PC-3 (cell line): ENCODE measurements at regions not wholly inside any gene's neighbourhood (a gene's known extent, or its start where the extent isn't known, plus 50 kb on each side); places are given as distances from the start of the nearest gene placed in this dataset.

Source experiments
- EZH2 ChIP-seq: fragments of 300-600 bp; sonication (generic); IDR thresholded peaks from one replicate; pipeline ENCODE4 v1.6.1; 2017; ENCODE audit warnings: antibody characterized with exemption, mild to moderate bottlenecking, low read length; ENCODE audit not compliant: unreplicated experiment
- TF ChIP-seq, protein P1 (sequence below): fragments of 300-600 bp; sonication (generic); conservative IDR thresholded peaks from 2 replicates; pipeline ENCODE4 v1.5.1; 2017; ENCODE audit warnings: antibody characterized with exemption, low read depth, mild to moderate bottlenecking, low read length

DNA sequence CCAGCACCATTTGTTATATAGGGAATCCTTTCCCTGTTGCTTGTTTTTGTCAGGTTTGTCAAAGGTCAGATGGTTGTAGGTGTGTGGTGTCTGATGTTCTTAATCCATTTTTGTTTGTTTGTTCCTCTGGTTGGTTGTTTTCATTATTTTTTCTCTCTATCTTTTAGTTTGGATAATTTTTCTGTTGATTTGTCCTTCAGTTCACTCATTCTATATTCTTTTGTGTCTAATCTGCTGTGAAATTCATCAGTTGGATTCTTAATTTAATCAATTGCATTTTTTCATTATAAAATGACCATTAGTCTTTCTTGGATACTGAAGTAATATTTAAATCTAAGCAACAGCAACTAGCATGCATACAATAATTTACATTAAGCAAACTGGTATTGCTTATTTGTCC lies 206.7 kb upstream of the TRIB2 start:
- TF ChIP-seq, protein P1, sequence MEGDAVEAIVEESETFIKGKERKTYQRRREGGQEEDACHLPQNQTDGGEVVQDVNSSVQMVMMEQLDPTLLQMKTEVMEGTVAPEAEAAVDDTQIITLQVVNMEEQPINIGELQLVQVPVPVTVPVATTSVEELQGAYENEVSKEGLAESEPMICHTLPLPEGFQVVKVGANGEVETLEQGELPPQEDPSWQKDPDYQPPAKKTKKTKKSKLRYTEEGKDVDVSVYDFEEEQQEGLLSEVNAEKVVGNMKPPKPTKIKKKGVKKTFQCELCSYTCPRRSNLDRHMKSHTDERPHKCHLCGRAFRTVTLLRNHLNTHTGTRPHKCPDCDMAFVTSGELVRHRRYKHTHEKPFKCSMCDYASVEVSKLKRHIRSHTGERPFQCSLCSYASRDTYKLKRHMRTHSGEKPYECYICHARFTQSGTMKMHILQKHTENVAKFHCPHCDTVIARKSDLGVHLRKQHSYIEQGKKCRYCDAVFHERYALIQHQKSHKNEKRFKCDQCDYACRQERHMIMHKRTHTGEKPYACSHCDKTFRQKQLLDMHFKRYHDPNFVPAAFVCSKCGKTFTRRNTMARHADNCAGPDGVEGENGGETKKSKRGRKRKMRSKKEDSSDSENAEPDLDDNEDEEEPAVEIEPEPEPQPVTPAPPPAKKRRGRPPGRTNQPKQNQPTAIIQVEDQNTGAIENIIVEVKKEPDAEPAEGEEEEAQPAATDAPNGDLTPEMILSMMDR = no peak
- TF ChIP-seq EZH2 = no peak
